SK-N-SH (cell line): ENCODE measurements at regions not wholly inside any gene's neighbourhood (a gene's known extent, or its start where the extent isn't known, plus 50 kb on each side); places are given as distances from the start of the nearest gene placed in this dataset.
"Not testable (repeated sequence)": the region's sequence is repeated elsewhere in the genome, so short reads cannot be mapped to it uniquely, and the experiment has no call there.

Source experiments
- GABPA ChIP-seq: IDR thresholded peaks from 2 replicates; pipeline ENCODE4 v1.4.0; 2012; ENCODE audit warnings: low read depth, mild to moderate bottlenecking
- NFIC ChIP-seq: IDR thresholded peaks from 2 replicates; pipeline ENCODE4 v1.4.0; 2012; ENCODE audit warnings: borderline replicate concordance
- NRF1 ChIP-seq: IDR thresholded peaks from 2 replicates; pipeline ENCODE4 v1.6.1; 2012; ENCODE audit warnings: low read depth, mild to moderate bottlenecking, low read length
- RCOR1 ChIP-seq: fragments of 150-350 bp; IDR thresholded peaks from 2 replicates; pipeline ENCODE4 v1.6.1; 2017; ENCODE audit warnings: antibody characterized with exemption, low read length
- TF ChIP-seq, protein P1 (sequence below): fragments of 200-600 bp; sonication (generic); IDR thresholded peaks from 2 replicates; pipeline ENCODE4 v1.6.1; 2017; ENCODE audit warnings: antibody characterized with exemption, mild to moderate bottlenecking, moderate library complexity
- TF ChIP-seq, protein P2 (sequence below): IDR thresholded peaks from 2 replicates; pipeline ENCODE4 v1.6.1; 2012; ENCODE audit warnings: mild to moderate bottlenecking, low read depth, low read length, moderate library complexity

DNA sequence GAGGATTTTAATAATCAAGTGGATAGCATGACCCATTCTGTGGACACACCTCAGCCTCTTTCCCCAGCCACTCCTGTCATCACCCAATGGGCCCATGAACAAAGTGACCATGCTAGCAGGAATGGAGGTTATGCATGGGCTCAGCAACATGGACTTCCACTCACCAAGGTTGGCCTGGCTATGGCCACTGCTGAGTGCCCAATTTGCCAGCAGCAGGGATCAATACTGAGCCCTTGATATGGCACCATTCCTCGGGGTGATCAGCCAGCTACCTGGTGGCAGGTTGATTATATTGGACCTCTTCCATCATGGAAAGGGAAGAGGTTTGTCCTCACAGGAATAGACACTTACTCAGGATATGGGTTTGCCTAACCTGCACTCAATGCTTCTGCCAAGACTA lies 173.9 kb upstream of the C1orf87 start:
- TF ChIP-seq NFIC, RCOR1, NRF1, GABPA: not testable (repeated sequence)
- TF ChIP-seq, protein P1, sequence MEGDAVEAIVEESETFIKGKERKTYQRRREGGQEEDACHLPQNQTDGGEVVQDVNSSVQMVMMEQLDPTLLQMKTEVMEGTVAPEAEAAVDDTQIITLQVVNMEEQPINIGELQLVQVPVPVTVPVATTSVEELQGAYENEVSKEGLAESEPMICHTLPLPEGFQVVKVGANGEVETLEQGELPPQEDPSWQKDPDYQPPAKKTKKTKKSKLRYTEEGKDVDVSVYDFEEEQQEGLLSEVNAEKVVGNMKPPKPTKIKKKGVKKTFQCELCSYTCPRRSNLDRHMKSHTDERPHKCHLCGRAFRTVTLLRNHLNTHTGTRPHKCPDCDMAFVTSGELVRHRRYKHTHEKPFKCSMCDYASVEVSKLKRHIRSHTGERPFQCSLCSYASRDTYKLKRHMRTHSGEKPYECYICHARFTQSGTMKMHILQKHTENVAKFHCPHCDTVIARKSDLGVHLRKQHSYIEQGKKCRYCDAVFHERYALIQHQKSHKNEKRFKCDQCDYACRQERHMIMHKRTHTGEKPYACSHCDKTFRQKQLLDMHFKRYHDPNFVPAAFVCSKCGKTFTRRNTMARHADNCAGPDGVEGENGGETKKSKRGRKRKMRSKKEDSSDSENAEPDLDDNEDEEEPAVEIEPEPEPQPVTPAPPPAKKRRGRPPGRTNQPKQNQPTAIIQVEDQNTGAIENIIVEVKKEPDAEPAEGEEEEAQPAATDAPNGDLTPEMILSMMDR = not testable (repeated sequence)
- TF ChIP-seq, protein P2, sequence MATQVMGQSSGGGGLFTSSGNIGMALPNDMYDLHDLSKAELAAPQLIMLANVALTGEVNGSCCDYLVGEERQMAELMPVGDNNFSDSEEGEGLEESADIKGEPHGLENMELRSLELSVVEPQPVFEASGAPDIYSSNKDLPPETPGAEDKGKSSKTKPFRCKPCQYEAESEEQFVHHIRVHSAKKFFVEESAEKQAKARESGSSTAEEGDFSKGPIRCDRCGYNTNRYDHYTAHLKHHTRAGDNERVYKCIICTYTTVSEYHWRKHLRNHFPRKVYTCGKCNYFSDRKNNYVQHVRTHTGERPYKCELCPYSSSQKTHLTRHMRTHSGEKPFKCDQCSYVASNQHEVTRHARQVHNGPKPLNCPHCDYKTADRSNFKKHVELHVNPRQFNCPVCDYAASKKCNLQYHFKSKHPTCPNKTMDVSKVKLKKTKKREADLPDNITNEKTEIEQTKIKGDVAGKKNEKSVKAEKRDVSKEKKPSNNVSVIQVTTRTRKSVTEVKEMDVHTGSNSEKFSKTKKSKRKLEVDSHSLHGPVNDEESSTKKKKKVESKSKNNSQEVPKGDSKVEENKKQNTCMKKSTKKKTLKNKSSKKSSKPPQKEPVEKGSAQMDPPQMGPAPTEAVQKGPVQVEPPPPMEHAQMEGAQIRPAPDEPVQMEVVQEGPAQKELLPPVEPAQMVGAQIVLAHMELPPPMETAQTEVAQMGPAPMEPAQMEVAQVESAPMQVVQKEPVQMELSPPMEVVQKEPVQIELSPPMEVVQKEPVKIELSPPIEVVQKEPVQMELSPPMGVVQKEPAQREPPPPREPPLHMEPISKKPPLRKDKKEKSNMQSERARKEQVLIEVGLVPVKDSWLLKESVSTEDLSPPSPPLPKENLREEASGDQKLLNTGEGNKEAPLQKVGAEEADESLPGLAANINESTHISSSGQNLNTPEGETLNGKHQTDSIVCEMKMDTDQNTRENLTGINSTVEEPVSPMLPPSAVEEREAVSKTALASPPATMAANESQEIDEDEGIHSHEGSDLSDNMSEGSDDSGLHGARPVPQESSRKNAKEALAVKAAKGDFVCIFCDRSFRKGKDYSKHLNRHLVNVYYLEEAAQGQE = not testable (repeated sequence)
